Glutamatergic neuron (in vitro differentiated cells): ENCODE measurements at regions not wholly inside any gene's neighbourhood (a gene's known extent, or its start where the extent isn't known, plus 50 kb on each side); places are given as distances from the start of the nearest gene placed in this dataset.
A peak's percentile ranks its signal among the peaks of the same experiment; 100 is the strongest.

Experiments
- DNase-seq: peaks from one replicate; pipeline ENCODE4 v3.0.0; 2022
- H3K27ac Mint-ChIP-seq: one replicate; pipeline ENCODE4 v1.8.0; 2020; ENCODE audit warnings: mild to moderate bottlenecking, mixed read lengths, inconsistent platforms; ENCODE audit not compliant: unreplicated experiment
- H3K27me3 Mint-ChIP-seq: one replicate; pipeline ENCODE4 v1.8.0; 2020; ENCODE audit warnings: mild to moderate bottlenecking, moderate library complexity, mixed read lengths, inconsistent platforms; ENCODE audit not compliant: unreplicated experiment
- H3K36me3 Mint-ChIP-seq: one replicate; pipeline ENCODE4 v1.8.0; 2020; ENCODE audit warnings: mild to moderate bottlenecking, mixed read lengths, inconsistent platforms; ENCODE audit not compliant: unreplicated experiment
- H3K4me1 Mint-ChIP-seq: one replicate; pipeline ENCODE4 v1.8.0; 2020; ENCODE audit warnings: mild to moderate bottlenecking, low read depth, mixed read lengths, inconsistent platforms; ENCODE audit not compliant: unreplicated experiment
- H3K4me3 Mint-ChIP-seq: one replicate; pipeline ENCODE4 v1.8.0; 2020; ENCODE audit warnings: mild to moderate bottlenecking, mixed read lengths, inconsistent platforms; ENCODE audit not compliant: unreplicated experiment
- H3K9me3 Mint-ChIP-seq: one replicate; pipeline ENCODE4 v1.8.0; 2020; ENCODE audit warnings: mild to moderate bottlenecking, moderate library complexity, mixed read lengths, inconsistent platforms; ENCODE audit not compliant: unreplicated experiment
- CTCF ChIP-seq: fragments of 200-600 bp; sonication (generic); IDR thresholded peaks from one replicate; pipeline ENCODE4 v1.5.0; 2021; ENCODE audit not compliant: partially characterized antibody, unreplicated experiment

GRCh38 chr14:53663709-53664108 is 292.9 kb downstream of the BMP4 start:
- peak overlapping the region; percentile 28 for H3K27ac Mint-ChIP-seq
- no peak overlapping the region for H3K4me3 Mint-ChIP-seq
- peaks cover 9% of the 10 kb centered on the region for H3K4me1 Mint-ChIP-seq
- H3K36me3 Mint-ChIP-seq = no peaks in the 10 kb centered on the region
- DNase-seq = peak; percentile 56
- no peaks in the 10 kb centered on the region for H3K27me3 Mint-ChIP-seq
- no peaks in the 10 kb centered on the region for H3K9me3 Mint-ChIP-seq
- TF ChIP-seq CTCF = peak; percentile 20

GRCh38 chr14:53655080-53655785 is 301.4 kb downstream of the BMP4 start:
- Mint-ChIP-seq H3K36me3 (no peaks in the 10 kb centered on the region), H3K9me3 (no peaks in the 10 kb centered on the region), H3K4me1 (no peaks in the 10 kb centered on the region), H3K4me3 (no peak overlapping the region), H3K27me3 (no peaks in the 10 kb centered on the region), H3K27ac (no peak overlapping the region)
- no peak for DNase-seq
- TF ChIP-seq CTCF = no peak

- no peaks in the 10 kb centered on the region for H3K4me1 Mint-ChIP-seq
- H3K27me3 Mint-ChIP-seq = no peaks in the 10 kb centered on the region
- H3K9me3 Mint-ChIP-seq = no peaks in the 10 kb centered on the region
- no peaks in the 10 kb centered on the region for H3K36me3 Mint-ChIP-seq
- TF ChIP-seq CTCF = no peak
- no peak overlapping the region for H3K4me3 Mint-ChIP-seq
- no peak overlapping the region for H3K27ac Mint-ChIP-seq
- DNase-seq = no peak
These were observed 304.6 kb downstream of the BMP4 start for GRCh38 chr14:53652068-53652467.

- Mint-ChIP-seq H3K27ac (no peak overlapping the region), H3K36me3 (no peaks in the 10 kb centered on the region), H3K27me3 (no peaks in the 10 kb centered on the region), H3K4me3 (no peak overlapping the region), H3K4me1 (no peaks in the 10 kb centered on the region), H3K9me3 (no peaks in the 10 kb centered on the region)
- TF ChIP-seq CTCF = no peak
- DNase-seq = no peak
These were observed 305.4 kb downstream of the BMP4 start for GRCh38 chr14:53651096-53651740.

GRCh38 chr14:53646925-53647324 is 309.7 kb downstream of the BMP4 start:
- Mint-ChIP-seq H3K4me1 (no peaks in the 10 kb centered on the region), H3K9me3 (no peaks in the 10 kb centered on the region), H3K27ac (no peak overlapping the region), H3K36me3 (peaks cover 5% of the 10 kb centered on the region), H3K27me3 (no peaks in the 10 kb centered on the region), H3K4me3 (no peak overlapping the region)
- no peak for DNase-seq
- no peak for TF ChIP-seq CTCF
